NOMO-1 treated with DMSO at 0.1 percent for 48 hours (cell line): ENCODE measurements at regions not wholly inside any gene's neighbourhood (a gene's known extent, or its start where the extent isn't known, plus 50 kb on each side); places are given as distances from the start of the nearest gene placed in this dataset.

Source experiments
- DNase-seq: peaks from one replicate; lab custom pipeline; 2025; ENCODE audit not compliant: unreplicated experiment; lab: John Stamatoyannopoulos, UW

GRCh38 chr4:32752962-32753361 is 2032.8 kb downstream of the PCDH7 start:
- no peak for DNase-seq

- DNase-seq, result no peak
Measured at GRCh38 chr4:32768664-32769389, 2048.7 kb downstream of the PCDH7 start.

- no peak for DNase-seq
Measured at GRCh38 chr4:32771491-32771890, 2051.3 kb downstream of the PCDH7 start.

GRCh38 chr4:32775049-32775448 is 2054.9 kb downstream of the PCDH7 start:
- DNase-seq, result peak; percentile 71

- DNase-seq, result no peak
Measured at GRCh38 chr4:32776435-32777203, 2056.4 kb downstream of the PCDH7 start.

GRCh38 chr4:32778025-32778424 is 2057.9 kb downstream of the PCDH7 start:
- no peak for DNase-seq

- no peak for DNase-seq
Measured at GRCh38 chr4:32778938-32779337, 2058.8 kb downstream of the PCDH7 start.

- no peak for DNase-seq
Measured at GRCh38 chr4:32789026-32789608, 2068.9 kb downstream of the PCDH7 start.

GRCh38 chr4:32790803-32791202 is 2070.6 kb downstream of the PCDH7 start:
- no peak for DNase-seq

GRCh38 chr4:32798471-32799159 is 2078.4 kb downstream of the PCDH7 start:
- no peak for DNase-seq

GRCh38 chr4:32824336-32824735 is 2104.2 kb downstream of the PCDH7 start:
- no peak for DNase-seq

GRCh38 chr4:32826169-32826568 is 2106.0 kb downstream of the PCDH7 start:
- DNase-seq, result no peak

GRCh38 chr4:32830160-32830559 is 2110.0 kb downstream of the PCDH7 start:
- DNase-seq, result no peak

GRCh38 chr4:32831104-32831503 is 2110.9 kb downstream of the PCDH7 start:
- no peak for DNase-seq

- DNase-seq, result peak; percentile 36
Measured at GRCh38 chr4:32840461-32841189, 2120.5 kb downstream of the PCDH7 start.

- DNase-seq, result no peak
Measured at GRCh38 chr4:32841217-32841616, 2121.0 kb downstream of the PCDH7 start.

- DNase-seq, result no peak
Measured at GRCh38 chr4:32847461-32847860, 2127.3 kb downstream of the PCDH7 start.

GRCh38 chr4:32855622-32856021 is 2135.5 kb downstream of the PCDH7 start:
- DNase-seq, result no peak

GRCh38 chr4:32858361-32858760 is 2138.2 kb downstream of the PCDH7 start:
- no peak for DNase-seq

- peak; percentile 12 for DNase-seq
Measured at GRCh38 chr4:32858971-32859370, 2138.8 kb downstream of the PCDH7 start.
